H1 (cell line): ENCODE measurements at regions not wholly inside any gene's neighbourhood (a gene's known extent, or its start where the extent isn't known, plus 50 kb on each side); places are given as distances from the start of the nearest gene placed in this dataset.

Experiments used
- CTCF ChIA-PET: fragments of 300-600 bp; sonication (Branson Sonifier 250); formaldehyde crosslinking; loops from one replicate; lab custom pipeline; 2021; ENCODE audit not compliant: partially characterized antibody; lab: Charles Lee
- POLR2A ChIA-PET: fragments of 300-600 bp; sonication (Branson Sonifier 250); formaldehyde crosslinking; loops from one replicate; lab custom pipeline; 2021; ENCODE audit warnings: inconsistent platforms; ENCODE audit not compliant: partially characterized antibody; lab: Charles Lee
- DNase-seq, 2 experiments: peaks; one replicate each; pipeline versions ENCODE4 v3.0.0 to v3.0.0-alpha.2; 2010 to 2022; ENCODE audit warnings: low spot score in 2 of 2, low read depth in 1 of 2, mixed read lengths in 1 of 2
- FAIRE-seq: peaks from 2 replicates; lab custom pipeline; 2011; peaks lifted over from hg19 to GRCh38; lab: Jason Lieb, UNC
- H2AFZ ChIP-seq: 2 replicates; pipeline ENCODE4 v1.8.1; 2012; ENCODE audit warnings: low read length, inconsistent platforms
- H2AK5ac ChIP-seq: 2 replicates; pipeline ENCODE4 v1.6.1; 2013; ENCODE audit warnings: low read depth, low read length
- H2BK120ac ChIP-seq: replicated peaks from 2 replicates; pipeline ENCODE3; 2013; ENCODE audit warnings: low read depth, low read length, inconsistent platforms
- H2BK12ac ChIP-seq: 2 replicates; pipeline ENCODE4 v1.6.1; 2013; ENCODE audit warnings: low read depth, low read length
- H2BK15ac ChIP-seq: 2 replicates; pipeline ENCODE4 v1.6.1; 2013; ENCODE audit warnings: low read length
- H2BK20ac ChIP-seq: 2 replicates; pipeline ENCODE4 v1.6.1; 2013; ENCODE audit warnings: low read length
- H2BK5ac ChIP-seq: 2 replicates; pipeline ENCODE4 v1.6.1; 2013; ENCODE audit warnings: low read depth, low read length
- H3K14ac ChIP-seq: 2 replicates; pipeline ENCODE4 v1.6.1; 2013; ENCODE audit warnings: inconsistent platforms; ENCODE audit not compliant: insufficient read length
- H3K18ac ChIP-seq: 2 replicates; pipeline ENCODE4 v1.6.1; 2013; ENCODE audit warnings: low read length; ENCODE audit errors: extremely low read depth
- H3K23ac ChIP-seq: 2 replicates; pipeline ENCODE4 v1.6.1; 2013; ENCODE audit warnings: inconsistent platforms; ENCODE audit not compliant: insufficient read length
- H3K23me2 ChIP-seq: 2 replicates; pipeline ENCODE4 v1.6.1; 2013; ENCODE audit warnings: low read depth, low read length
- H3K27ac ChIP-seq: 2 replicates; pipeline ENCODE4 v1.6.1; 2011; ENCODE audit warnings: low read depth, low read length, inconsistent platforms
- H3K27me3 ChIP-seq, 4 experiments: replicated peaks in 1 of 4; 1 replicate in 1 of 4; 2 replicates in 3 of 4; pipeline versions ENCODE4 v1.6.1 to v1.8.1; 2011 to 2013; ENCODE audit warnings: low read length in 3 of 4, mild to moderate bottlenecking in 3 of 4, inconsistent platforms in 2 of 4, mixed read lengths in 2 of 4, moderate library complexity in 1 of 4; ENCODE audit not compliant: control insufficient read depth in 3 of 4, insufficient read depth in 3 of 4; ENCODE audit errors: extremely low read depth in 1 of 4
- H3K36me3 ChIP-seq, 4 experiments: 2 replicates each; pipeline versions ENCODE4 v1.6.1 to v1.8.1; 2011 to 2013; ENCODE audit warnings: mild to moderate bottlenecking in 4 of 4, low read length in 3 of 4, moderate library complexity in 2 of 4, control low read depth in 1 of 4, inconsistent platforms in 1 of 4; ENCODE audit not compliant: insufficient read depth in 4 of 4, control insufficient read depth in 2 of 4
- H3K4ac ChIP-seq: replicated peaks from 2 replicates; pipeline ENCODE3; 2013; ENCODE audit warnings: low read length, low read depth, mixed read lengths, inconsistent platforms; ENCODE audit not compliant: insufficient read length
- H3K4me1 ChIP-seq, 4 experiments: replicated peaks in 1 of 4; 1 replicate in 1 of 4; 2 replicates in 3 of 4; pipeline versions ENCODE4 v1.6.1 to v1.8.1; 2011 to 2013; ENCODE audit warnings: low read length in 3 of 4, inconsistent platforms in 2 of 4, mixed read lengths in 1 of 4; ENCODE audit not compliant: insufficient read depth in 4 of 4, control insufficient read depth in 3 of 4
- H3K4me2 ChIP-seq, 2 experiments: 2 replicates each; pipeline versions ENCODE4 v1.6.1 to v1.8.1; 2011 to 2013; ENCODE audit warnings: low read depth in 2 of 2, low read length in 2 of 2, control low read depth in 1 of 2, inconsistent platforms in 1 of 2, mild to moderate bottlenecking in 1 of 2; ENCODE audit not compliant: insufficient read depth in 1 of 2
- H3K4me3 ChIP-seq, 4 experiments: fragments of 200-600, 300-600 bp in 1 of 4; sonication (generic), shearing (Covaris generic), sonication (Bioruptor Twin) in 1 of 4; 2 replicates each; pipeline versions ENCODE4 v1.5.1 to v1.8.1; 2011 to 2016; ENCODE audit warnings: low read length in 4 of 4, low read depth in 3 of 4, control low read depth in 2 of 4, inconsistent platforms in 2 of 4, mild to moderate bottlenecking in 2 of 4, mixed read lengths in 1 of 4, moderate library complexity in 1 of 4; ENCODE audit not compliant: insufficient read depth in 2 of 4; ENCODE audit errors: extremely low read depth in 1 of 4
- H3K56ac ChIP-seq: replicated peaks from 2 replicates; pipeline ENCODE3; 2013; ENCODE audit warnings: low read depth, mild to moderate bottlenecking, mixed read lengths, low read length, inconsistent platforms; ENCODE audit not compliant: insufficient read length
- H3K79me1 ChIP-seq: 2 replicates; pipeline ENCODE4 v1.6.1; 2013; ENCODE audit warnings: low read depth, low read length, control low read depth
- H3K79me2 ChIP-seq, 2 experiments: 2 replicates each; pipeline versions ENCODE4 v1.6.1 to v1.8.1; 2012 to 2013; ENCODE audit warnings: low read length in 2 of 2, mild to moderate bottlenecking in 2 of 2, inconsistent platforms in 1 of 2; ENCODE audit not compliant: insufficient read depth in 2 of 2, control insufficient read depth in 1 of 2
- H3K9ac ChIP-seq, 4 experiments: replicated peaks in 1 of 4; 1 replicate in 1 of 4; 2 replicates in 3 of 4; pipeline versions ENCODE4 v1.6.1 to v1.8.1; 2011 to 2013; ENCODE audit warnings: low read depth in 3 of 4, low read length in 3 of 4, control low read depth in 2 of 4, mild to moderate bottlenecking in 2 of 4, moderate library complexity in 2 of 4, inconsistent platforms in 1 of 4; ENCODE audit errors: extremely low read depth in 1 of 4
- H3K9me3 ChIP-seq, 2 experiments: 2 replicates each; pipeline versions ENCODE4 v1.6.1 to v1.8.1; 2012 to 2013; ENCODE audit warnings: mild to moderate bottlenecking in 2 of 2, moderate library complexity in 2 of 2, control low read depth in 1 of 2, inconsistent platforms in 1 of 2, low read depth in 1 of 2, low read length in 1 of 2, mixed read lengths in 1 of 2; ENCODE audit not compliant: insufficient read depth in 2 of 2
- H4K20me1 ChIP-seq, 2 experiments: replicated peaks in 1 of 2; 2 replicates each; pipeline versions ENCODE3 to v1.8.1; 2011 to 2013; ENCODE audit warnings: inconsistent platforms in 2 of 2, low read length in 2 of 2, mild to moderate bottlenecking in 1 of 2; ENCODE audit not compliant: insufficient read depth in 2 of 2, control insufficient read depth in 1 of 2
- H4K5ac ChIP-seq: 2 replicates; pipeline ENCODE4 v1.6.1; 2013; ENCODE audit warnings: low read length, low read depth, mixed read lengths, inconsistent platforms; ENCODE audit not compliant: insufficient read length
- H4K8ac ChIP-seq: 2 replicates; pipeline ENCODE4 v1.8.0; 2013; ENCODE audit warnings: mild to moderate bottlenecking, moderate library complexity, low read length, inconsistent platforms; ENCODE audit not compliant: insufficient read depth; ENCODE audit errors: extremely low read depth
- H4K91ac ChIP-seq: replicated peaks from 2 replicates; pipeline ENCODE3; 2013; ENCODE audit warnings: low read length, mixed read lengths, inconsistent platforms; ENCODE audit not compliant: insufficient read length
- CTBP2 ChIP-seq: IDR thresholded peaks from 2 replicates; pipeline ENCODE4 v1.7.0; 2011; ENCODE audit warnings: borderline replicate concordance, mild to moderate bottlenecking, moderate library complexity, mixed read lengths, low read length; ENCODE audit not compliant: insufficient read depth, insufficient read length
- RBBP5 ChIP-seq: IDR thresholded peaks from 2 replicates; pipeline ENCODE4 v1.7.1; 2012; ENCODE audit warnings: low read depth, mild to moderate bottlenecking, inconsistent platforms, low read length, moderate library complexity, borderline replicate concordance
- SRF ChIP-seq: IDR thresholded peaks from 2 replicates; pipeline ENCODE4 v1.6.1; 2011; ENCODE audit warnings: mild to moderate bottlenecking, low read depth, low read length, moderate library complexity
- TF ChIP-seq, protein P1 (sequence below): IDR thresholded peaks from 2 replicates; pipeline ENCODE4 v1.6.1; 2012; ENCODE audit warnings: low read length, inconsistent platforms

DNA sequence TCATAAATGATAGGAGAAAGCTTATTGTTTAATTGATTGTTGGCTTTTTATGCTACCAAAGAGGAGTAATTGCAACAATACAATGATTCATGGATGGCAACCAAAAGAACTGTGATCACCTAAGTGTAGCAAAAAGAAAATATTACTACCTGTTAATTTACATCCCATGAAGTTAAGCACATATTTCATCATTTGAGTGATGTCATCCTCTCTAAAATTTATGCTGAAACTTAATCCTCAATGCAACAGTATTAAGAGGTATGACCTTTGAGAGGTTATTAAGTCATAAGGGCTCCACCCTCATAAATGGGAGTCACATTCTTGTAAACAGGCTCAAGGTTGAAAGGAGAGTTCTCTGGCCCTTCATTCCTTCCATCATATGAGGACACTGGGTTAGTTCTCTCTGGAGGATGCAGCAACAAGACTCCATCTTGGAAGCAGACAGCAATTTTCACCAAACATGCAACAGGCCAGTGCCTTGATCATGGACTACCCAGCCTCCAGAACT lies 190.6 kb upstream of the GRIK2 start:
- Histone ChIP-seq H4K8ac (no peak overlapping the region), H3K27ac (no peak overlapping the region), H3K4me3 (no peak overlapping the region), H3K4me1 (no peaks in the 10 kb centered on the region), H3K79me1 (no peaks in the 10 kb centered on the region), H2BK5ac (no peak overlapping the region), H3K18ac (no peak overlapping the region), H3K23me2 (no peaks in the 10 kb centered on the region), H3K4ac (no peak overlapping the region), H2BK120ac (no peak overlapping the region), H2AK5ac (no peak overlapping the region), H2BK12ac (no peak overlapping the region), H3K9me3 (no peaks in the 10 kb centered on the region), H4K20me1 (no peaks in the 10 kb centered on the region), H3K56ac (no peak overlapping the region), H3K23ac (no peak overlapping the region), H3K27me3 (no peaks in the 10 kb centered on the region), H4K91ac (no peak overlapping the region), H3K4me2 (no peak overlapping the region), H4K5ac (no peak overlapping the region), H3K9ac (no peak overlapping the region), H3K36me3 (no peaks in the 10 kb centered on the region), H3K79me2 (no peaks in the 10 kb centered on the region), H2AFZ (no peak overlapping the region), H2BK15ac (no peak overlapping the region), H3K14ac (no peak overlapping the region), H2BK20ac (no peak overlapping the region)
- TF ChIP-seq SRF (no peak), CTBP2 (no peak), RBBP5 (no peak)
- TF ChIP-seq, protein P1, sequence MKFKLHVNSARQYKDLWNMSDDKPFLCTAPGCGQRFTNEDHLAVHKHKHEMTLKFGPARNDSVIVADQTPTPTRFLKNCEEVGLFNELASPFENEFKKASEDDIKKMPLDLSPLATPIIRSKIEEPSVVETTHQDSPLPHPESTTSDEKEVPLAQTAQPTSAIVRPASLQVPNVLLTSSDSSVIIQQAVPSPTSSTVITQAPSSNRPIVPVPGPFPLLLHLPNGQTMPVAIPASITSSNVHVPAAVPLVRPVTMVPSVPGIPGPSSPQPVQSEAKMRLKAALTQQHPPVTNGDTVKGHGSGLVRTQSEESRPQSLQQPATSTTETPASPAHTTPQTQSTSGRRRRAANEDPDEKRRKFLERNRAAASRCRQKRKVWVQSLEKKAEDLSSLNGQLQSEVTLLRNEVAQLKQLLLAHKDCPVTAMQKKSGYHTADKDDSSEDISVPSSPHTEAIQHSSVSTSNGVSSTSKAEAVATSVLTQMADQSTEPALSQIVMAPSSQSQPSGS, result no peak
- FAIRE-seq (no peak), DNase-seq (no peak)
- CTCF ChIA-PET, result interaction anchor here (0.6 to 1.7 kb wide), 3 partner anchors 14 to 1079 kb away, joined by 3 to 4 read pairs (median 4); no protein-coding TSS in a partner anchor
- POLR2A ChIA-PET, result no interaction called here
